ENCODE measurements at regions not wholly inside any gene's neighbourhood (a gene's known extent, or its start where the extent isn't known, plus 50 kb on each side); places are given as distances from the start of the nearest gene placed in this dataset.
"Not testable (repeated sequence)": the region's sequence is repeated elsewhere in the genome, so short reads cannot be mapped to it uniquely, and the experiment has no call there.

DNA sequence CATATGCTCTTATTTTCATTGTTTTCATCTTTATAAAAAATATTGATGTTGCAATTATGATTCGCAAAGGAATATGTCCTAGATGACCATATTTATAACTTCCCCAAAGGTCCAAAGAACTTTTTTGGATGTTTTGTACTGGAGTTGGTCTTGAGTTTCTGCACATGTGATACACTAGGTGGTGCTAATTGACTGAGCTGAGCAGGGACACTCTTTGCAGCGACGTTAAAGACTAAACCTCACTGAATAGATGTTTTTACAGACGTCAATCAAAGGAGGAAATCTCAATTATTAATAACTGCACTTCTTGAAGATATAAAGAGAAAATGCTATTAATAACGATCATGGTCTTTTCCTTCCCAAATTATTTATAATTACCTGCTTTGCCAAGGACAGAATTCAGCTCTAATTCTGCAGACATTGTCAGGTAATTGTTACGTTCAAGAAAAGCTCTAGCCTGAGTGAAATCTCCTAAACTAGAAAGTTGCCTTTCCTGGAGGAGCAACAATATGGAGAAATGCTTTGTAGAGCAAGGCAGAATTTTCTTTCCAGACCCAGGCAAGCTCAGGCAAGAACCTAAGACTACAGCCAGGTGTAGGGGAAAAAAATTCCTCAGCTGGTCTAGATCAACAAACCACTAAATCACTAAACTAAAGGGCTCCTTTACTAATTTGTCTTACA, 119.3 kb upstream of the RBBP8 start:
- DNase-seq (ENCODE audit: low read depth, low spot score): no peak

DNA sequence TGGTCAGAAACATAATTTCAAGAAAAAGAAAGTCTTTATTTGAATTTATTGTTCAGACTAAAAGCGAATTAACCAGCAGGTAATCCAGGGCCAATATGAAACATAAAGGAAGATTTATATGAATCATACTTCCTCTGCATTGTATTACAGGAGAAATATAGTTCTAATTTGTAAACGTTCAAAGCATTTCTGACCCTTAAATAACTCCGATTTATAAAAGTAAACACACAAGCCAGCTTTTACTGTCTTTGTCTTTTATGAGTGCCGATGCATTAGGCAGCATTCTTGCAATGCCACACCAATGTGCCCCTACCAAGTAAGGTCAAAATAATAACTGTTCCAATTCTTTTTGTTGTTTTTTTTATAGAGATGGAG, 118.8 kb upstream of the RBBP8 start:
- DNase-seq (ENCODE audit: low read depth, low spot score): no peak

DNA sequence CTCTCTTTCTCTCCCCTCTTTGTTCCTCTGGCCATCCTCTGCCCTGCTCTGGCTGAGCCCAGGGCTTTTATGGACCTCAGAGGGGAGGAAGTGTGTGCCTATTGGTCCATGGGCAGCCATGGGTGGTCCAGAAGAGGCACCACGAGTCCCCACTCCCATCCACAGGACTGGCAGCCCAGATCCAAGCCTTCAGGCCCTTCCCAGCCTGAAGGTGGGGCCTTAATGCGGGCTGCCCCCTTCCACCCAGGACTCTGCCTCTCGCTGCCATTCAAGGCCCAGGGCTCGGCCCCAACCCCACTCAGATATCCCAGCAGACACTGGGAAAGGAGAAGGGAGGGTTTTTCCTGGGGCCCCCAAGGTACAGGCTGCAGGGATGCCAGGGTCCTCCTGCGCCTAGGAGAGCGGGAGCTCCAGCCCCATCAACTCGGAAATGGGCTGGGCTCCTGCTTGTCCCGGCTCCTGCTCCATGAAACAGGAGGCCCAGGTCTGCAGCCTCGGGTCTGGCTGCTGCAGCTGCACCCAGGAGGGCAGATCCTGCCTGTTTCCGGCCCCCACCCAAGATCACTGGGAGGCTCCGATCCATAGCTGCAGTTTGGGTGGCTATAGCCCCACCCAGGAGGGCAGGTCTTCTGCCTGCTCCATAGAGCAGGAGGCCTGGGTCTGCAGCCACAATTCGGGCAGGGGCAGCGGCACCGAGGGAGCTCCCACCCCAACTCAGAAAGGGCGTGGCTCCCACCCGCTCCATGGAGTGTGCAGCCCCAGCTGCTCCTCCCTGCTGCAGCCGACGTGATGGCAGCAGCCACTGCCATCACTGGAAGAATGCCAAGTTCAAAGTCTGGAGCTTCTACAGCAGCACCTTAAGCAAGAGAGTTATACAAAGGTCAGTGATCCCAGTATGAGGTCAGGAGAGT, 116.6 kb upstream of the RBBP8 start:
- no peak for DNase-seq (ENCODE audit: low read depth, low spot score)

DNA sequence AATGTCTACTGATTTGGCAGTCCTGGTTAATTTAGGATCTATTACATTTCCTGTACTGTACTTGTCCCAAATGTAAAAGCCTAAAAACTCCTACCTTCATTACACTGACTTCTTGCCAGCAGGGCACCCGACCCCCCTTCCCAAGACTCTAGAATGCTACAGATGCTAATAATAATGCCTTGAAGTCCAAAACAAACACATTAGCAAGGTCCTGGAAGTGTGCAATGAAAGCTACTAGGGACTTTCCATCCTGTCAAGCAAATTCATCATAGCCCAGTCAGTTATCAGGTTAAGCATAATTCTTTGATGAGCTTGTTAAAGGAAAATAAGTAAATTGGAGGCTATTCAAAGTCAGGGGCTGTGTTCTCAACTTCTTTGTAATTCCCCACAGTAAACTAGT, 115.3 kb upstream of the RBBP8 start:
- peak; percentile 3 for DNase-seq (ENCODE audit: low read depth, low spot score)

DNA sequence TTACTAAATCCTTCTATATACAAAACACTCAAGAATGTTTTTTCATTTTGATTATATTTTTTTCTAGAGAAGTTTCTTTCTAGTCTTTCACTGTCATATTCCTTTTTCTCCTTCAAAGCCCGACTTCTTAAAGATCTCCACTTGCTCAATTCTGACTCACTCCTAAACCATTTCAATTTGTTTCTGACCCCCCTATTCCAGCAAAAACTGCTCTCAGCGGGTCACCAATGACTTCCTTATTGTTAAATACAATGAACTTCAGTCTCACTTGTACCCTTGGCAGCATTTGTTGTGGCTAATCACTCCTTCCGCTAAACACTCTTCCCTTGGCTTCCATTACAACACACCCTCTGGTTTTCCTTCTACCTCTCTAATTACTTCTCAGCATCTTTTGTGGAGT, 111.1 kb upstream of the RBBP8 start:
- peak; percentile 45 for DNase-seq (ENCODE audit: low read depth, low spot score)

DNA sequence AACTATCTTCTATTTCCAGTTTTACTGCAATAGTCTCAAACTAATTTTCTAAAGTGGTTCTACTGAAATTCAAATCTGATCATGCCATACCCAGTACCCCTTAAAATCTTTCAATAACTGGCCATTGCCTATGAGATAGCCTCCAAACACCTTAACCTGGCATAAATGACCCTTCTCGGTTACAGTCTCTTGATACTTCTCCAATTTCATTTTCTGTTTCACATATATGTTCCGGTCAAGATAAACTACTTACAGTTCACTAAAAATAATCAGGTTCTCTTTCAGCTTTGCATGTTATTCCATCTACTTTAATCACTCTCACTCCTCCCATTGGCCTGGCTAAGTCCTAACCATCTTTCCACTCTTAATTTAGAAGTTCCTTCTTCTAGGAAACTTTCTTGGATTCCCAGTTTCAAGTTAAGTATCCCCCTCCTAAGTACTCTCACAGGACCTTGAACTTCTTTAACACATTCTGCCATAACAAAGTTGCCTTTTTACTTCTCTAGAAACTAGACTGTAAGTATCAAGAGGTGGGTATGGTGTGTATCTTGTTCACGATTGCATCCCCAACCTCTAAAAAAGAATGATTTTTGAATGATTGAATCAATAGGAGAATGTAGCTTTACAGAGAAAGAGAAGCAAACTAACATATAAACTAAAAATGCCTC, 110.2 kb upstream of the RBBP8 start:
- DNase-seq (ENCODE audit: low read depth, low spot score): no peak

DNA sequence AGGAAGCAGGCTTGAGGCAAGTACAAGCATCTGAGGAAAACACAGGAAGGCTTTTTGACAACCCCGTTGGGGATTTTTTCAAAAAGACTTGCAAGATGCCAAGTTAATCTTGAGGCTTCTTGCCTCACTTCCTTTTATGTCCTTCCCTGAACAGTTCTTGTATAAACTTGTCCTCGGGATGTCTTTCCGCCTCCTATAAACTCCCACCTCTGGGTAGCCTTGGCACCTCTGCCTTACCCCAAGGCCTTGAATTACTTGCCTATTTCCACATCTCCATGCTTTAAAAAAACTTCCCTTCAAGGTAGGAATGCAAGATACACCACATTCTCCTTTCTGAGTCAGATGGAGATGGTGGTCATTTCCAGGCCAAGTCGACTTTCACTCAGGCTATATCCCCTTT, 106.4 kb upstream of the RBBP8 start:
- no peak for DNase-seq (ENCODE audit: low read depth, low spot score)

DNA sequence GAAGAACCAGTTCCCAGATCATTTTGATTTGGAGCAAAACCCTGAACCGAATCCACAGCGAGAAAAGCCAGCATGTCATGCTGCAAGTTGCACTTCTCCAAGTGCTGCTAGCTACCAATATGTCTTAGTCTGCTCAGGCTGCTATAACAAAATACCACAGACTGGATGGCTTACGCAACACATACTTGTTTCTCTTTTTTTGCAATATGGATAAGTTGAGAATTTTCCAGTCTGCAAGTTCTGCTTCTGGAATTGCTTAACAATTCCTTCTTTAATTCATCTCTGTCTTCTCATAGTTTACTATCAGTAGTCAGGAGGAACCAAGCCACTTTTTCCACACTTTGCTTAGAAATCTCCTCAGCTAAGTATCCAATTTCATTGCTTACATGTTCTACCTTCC, 105.9 kb upstream of the RBBP8 start:
- no peak for DNase-seq (ENCODE audit: low read depth, low spot score)

DNA sequence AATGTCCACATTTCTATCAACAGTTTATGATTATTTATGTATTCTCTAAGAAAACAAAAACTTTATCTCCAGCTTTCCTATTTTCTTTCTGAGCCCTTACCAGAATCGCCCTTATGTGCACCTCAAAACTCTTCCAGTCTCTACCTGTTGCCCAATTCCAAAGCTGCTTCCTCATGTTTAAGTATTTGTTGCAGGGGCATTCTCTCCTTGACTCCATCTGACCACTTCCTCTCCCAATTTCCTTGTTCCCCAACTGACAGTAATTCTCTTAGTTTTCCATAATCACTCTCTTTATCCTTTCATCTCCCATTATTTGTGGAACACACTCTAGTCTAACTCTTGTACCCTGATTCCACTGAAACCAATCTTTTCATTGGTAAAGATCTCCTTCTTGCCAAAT, 105.4 kb upstream of the RBBP8 start:
- no peak for DNase-seq (ENCODE audit: low read depth, low spot score)

DNA sequence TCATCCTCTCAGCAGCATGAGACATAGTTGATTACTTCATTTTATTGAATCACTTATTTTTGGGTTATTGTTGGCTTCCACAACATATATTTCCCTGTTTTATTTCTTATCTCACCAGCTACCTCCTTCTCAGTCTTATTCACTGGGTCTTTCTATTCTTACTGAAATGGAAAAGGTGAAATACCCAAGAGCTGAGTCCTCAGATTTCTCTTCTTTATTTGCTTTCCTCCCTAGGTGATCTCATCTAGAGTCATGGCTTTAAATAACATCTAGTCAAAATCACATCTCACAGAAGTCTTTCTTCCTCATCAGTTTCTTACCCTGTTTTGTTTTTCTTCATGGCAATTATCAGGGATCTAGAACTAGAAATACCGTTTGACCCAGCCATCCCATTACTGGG, 105.0 kb upstream of the RBBP8 start:
- DNase-seq (ENCODE audit: low read depth, low spot score): no peak

DNA sequence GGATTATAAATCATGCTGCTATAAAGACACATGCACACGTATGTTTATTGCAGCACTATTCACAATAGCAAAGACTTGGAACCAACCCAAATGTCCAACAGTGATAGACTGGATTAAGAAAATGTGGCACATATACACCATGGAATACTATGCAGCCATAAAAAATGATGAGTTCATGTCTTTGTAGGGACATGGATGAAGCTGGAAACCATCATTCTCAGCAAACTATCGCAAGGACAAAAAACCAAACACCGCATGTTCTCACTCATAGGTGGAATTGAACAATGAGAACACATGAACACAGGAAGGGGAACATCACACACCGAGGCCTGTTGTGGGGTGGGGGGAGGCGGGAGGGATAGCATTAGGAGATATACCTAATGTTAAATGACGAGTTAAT, 104.5 kb upstream of the RBBP8 start:
- not testable (repeated sequence) for DNase-seq (ENCODE audit: low read depth, low spot score)

DNA sequence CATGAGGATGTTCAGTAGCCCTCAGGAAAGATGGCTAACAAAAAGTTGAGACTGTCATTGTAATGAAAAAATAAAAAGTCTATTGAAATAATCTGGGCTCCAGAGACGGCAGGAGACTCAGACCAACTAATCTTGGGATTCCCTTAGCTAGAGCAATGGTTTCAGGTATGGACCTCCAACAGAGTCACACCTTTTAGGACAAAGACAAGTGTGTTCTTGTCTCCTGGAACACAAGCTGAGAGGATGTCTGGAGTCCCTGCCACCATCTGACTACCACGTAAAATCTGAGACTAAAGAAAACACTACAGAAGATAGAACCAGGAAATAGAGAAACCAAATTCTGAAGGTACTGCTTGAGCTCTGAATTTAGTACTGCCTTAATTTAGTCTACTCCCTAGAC, 103.3 kb upstream of the RBBP8 start:
- DNase-seq (ENCODE audit: low read depth, low spot score): no peak

DNA sequence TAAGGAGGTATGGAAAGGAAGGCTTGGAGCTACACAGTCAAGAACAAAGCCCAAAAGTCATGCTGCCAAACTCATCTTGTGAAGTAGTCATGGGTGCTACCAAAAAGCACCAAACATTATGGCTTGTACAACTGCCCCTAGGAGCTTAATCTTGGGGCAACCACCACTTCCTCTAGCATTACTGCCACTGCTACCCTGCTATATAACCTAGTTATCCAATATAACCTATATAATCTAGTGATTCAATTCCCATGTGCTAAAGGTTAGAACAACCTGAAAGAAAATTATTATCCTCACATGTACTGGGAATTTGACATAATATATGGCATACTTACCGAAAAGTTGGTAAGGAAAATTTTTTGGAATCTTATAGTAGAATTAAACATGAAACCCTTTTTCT, 102.6 kb upstream of the RBBP8 start:
- DNase-seq (ENCODE audit: low read depth, low spot score): no peak

DNA sequence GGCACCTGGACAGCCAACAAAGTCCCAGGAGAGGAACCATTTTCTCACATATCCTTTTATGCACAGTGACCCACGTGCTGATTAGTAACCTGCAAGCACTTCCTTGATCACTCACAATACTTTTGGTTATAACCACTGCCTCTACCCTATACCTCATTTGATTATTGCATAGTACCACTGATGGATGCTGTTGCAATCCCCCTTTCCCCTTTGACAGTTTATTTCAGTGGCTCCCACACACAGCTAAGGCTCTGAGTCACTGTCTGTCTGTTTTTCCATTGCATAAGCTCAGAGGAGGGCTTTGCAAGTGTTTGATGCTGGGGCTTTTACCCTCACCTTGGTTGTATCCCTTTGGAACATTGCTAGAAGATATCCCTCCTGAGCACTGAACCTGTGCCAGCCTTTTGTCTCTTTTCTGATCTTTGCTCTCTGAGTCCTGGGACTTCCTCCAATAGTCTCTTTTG, 101.7 kb upstream of the RBBP8 start:
- no peak for DNase-seq (ENCODE audit: low read depth, low spot score)

DNA sequence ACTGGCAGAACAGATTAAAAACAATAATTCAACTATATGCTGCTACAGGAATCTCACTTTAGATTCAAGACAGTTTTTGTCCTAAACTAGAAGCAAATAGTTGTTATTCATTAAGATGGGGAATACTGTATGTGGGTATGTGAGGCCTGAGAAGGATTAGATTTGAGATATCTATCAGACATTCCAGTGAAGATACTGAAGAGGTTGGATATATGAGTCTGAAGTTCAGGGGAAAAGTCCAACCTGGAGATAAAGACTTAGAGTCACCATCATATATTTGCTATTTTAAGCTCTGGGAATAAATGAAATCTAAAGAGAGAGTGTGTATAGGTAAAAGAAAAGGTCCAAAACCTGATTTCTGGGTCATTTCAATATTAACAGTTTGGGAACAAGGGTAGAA, 96.2 kb upstream of the RBBP8 start:
- no peak for DNase-seq (ENCODE audit: low read depth, low spot score)

DNA sequence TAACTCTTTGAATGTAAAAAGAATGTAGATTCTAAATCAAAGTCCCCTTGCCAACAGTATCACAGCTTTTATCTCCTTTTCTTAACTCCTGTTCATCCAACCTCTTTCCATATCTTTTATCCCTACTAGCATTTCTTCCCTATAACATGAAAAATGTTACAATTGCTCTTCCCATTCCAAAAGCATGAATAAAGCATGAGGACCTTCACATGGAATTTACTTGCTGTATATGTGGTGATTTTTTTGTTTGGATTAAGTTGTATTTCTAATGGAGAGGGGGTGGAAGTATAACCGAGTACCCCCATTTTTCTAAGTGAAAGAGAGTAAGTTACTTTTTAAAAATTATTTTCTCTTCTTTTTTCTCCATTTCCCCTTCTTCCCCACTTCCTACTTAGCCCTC, 94.9 kb upstream of the RBBP8 start:
- no peak for DNase-seq (ENCODE audit: low read depth, low spot score)

DNA sequence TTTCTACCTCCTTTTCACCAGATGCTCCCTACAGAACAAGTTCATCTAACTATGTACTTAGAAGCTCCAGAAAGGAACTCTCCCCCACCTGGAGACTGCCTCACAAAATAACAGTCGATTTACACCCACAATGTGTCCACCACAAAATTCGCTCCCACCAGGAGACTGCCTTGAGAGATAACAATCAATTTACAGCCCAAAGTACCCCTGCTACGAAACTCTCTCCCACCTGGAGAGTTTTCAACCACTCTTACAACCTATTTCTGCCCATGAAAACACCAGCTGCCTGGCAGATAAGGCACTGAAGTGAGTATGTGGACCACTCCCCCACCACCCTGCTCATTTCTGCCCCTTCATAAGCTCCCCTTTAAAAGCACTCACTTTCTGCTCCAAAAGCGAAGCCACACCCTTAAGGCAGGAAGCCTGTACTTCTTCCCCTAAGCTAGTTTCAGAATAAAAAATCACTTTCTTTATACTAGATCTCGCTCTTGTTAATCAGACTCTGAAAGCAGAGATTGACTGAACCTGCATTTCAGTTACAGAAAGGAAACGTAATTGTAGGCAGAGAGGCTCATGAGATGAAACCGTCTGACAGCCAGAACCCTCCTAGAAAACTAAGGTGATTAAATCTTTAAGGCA, 94.4 kb upstream of the RBBP8 start:
- DNase-seq (ENCODE audit: low read depth, low spot score): no peak

DNA sequence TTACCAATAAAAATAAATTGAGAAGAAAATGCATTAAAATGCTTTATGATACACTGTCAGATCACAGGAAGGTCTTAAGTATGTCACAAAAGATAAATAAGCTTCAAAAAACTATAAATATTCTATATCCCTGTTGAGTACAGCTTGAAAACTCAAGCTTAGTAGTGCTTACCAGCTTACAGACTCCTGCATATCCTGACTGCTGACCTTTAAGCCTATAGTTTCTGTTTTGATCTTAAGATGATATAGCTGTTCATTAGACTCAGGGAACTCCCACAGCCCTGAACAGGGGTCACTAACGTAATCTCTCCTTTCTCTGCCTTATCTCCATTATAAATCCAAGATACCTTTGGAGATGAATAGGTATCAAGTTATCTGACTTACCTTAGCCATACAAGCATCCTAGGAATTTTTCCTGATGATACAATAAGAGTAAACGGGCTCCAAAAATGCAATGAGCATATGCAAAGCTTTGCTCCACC, 93.7 kb upstream of the RBBP8 start:
- no peak for DNase-seq (ENCODE audit: low read depth, low spot score)

DNA sequence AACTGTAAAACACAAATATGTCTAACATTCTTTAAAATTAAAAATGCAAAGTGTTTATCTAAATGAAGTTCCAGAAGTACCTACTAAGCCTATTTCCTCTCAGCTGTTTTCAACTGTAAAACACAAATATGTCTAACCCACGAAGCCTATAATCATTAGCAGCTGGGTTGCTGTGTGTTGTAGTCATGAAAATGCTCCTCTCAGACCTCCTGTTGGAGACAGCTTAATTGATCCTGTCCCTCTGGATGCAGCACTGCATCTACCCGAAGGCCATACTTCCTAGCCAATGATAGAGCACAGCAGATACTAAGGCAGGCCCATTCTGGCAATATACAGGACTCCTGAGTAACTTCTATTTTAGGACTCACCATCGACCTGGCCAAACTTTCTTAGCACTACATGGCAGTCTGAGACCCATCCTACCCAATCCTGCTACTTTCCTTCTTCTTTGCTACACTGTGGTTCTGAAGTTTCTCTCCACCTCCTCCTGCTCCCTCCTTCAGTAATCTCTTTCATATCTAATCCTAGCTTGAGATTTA, 92.5 kb upstream of the RBBP8 start:
- DNase-seq (ENCODE audit: low read depth, low spot score): no peak

DNA sequence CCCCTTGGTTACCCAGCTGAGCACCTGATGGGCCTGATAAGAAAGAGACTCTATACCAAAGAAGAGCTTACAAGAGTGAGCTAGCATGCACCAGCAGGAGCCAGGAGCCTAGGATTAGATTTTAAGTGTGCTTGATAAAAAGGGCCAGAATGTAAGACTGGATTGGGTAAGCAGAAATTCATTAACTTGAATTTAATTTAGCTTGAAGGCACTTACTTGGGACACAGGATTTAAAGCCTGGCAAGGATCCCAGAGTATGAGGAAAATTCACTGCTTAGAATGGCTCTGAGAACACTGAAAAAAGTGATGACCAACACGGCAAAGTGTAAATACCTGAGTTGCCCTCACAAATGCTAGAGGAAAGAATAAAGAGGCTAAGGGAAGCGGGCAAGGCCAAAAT, 91.3 kb upstream of the RBBP8 start:
- DNase-seq (ENCODE audit: low read depth, low spot score): no peak

DNA sequence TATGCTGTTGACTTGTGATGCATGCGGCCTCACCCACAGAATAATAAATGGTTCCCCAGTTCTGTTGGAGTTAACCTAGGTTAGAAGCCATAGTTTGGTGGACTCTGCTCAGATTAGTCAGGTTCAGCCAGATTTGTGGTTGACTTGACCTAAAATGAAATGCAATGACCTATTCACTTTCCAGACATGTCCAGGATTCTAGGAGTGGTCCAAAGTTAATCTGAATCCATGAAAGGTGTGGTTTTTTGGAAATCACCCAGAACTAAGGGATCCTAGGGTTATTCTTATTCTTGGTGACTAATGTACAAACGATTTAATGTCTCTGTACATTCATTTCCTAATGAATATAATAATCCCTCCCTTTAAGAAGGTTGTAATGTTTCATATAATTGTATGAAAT, 88.9 kb upstream of the RBBP8 start:
- no peak for DNase-seq (ENCODE audit: low read depth, low spot score)

DNA sequence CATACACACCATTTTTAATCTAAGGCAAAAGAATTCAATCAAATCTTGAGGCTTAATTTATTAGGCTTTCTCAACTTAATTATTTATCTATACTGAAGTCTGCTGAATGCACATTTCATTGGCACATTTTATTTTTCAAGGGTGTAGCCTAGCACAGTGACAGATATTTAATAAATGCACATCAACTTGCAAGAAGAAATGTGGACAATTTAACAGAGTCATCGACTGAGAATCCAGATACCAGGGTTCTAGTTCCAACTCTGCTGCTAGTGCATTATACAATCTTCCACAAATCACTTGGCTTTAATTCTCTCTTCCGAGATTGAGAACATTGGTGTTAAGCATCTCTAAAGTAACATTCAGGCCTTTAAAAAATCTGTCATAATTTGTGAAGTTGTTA, 88.5 kb upstream of the RBBP8 start:
- no peak for DNase-seq (ENCODE audit: low read depth, low spot score)

Data from pulmonary artery endothelial cell (primary cell).